KMS-11 (cell line): ENCODE measurements at regions not wholly inside any gene's neighbourhood (a gene's known extent, or its start where the extent isn't known, plus 50 kb on each side); places are given as distances from the start of the nearest gene placed in this dataset.

Source experiments
- H2AFZ ChIP-seq: fragments of 200-600 bp; sonication (generic); 2 replicates; pipeline ENCODE4 v1.6.1; 2016; ENCODE audit warnings: antibody characterized with exemption, mixed run types, low read depth
- H3K27ac ChIP-seq: fragments of 200-600 bp; sonication (generic); 2 replicates; pipeline ENCODE4 v1.6.1; 2016; ENCODE audit warnings: mild to moderate bottlenecking, mixed run types
- H3K27me3 ChIP-seq: fragments of 200-600 bp; sonication (generic); 2 replicates; pipeline ENCODE4 v1.6.1; 2017; ENCODE audit warnings: mild to moderate bottlenecking, low read depth, mixed run types, moderate library complexity; ENCODE audit not compliant: insufficient read depth
- H3K36me3 ChIP-seq: fragments of 200-600 bp; sonication (generic); 2 replicates; pipeline ENCODE4 v1.6.1; 2017; ENCODE audit warnings: mild to moderate bottlenecking, mixed run types; ENCODE audit not compliant: insufficient read depth
- H3K4me1 ChIP-seq: fragments of 200-600 bp; sonication (generic); 2 replicates; pipeline ENCODE4 v1.6.1; 2016; ENCODE audit warnings: mild to moderate bottlenecking, low read depth, mixed run types; ENCODE audit not compliant: poor library complexity, severe bottlenecking
- H3K4me2 ChIP-seq: fragments of 200-600 bp; sonication (generic); 2 replicates; pipeline ENCODE4 v1.7.0; 2016; ENCODE audit warnings: mild to moderate bottlenecking, mixed run types
- H3K4me3 ChIP-seq: fragments of 200-600 bp; sonication (generic); IDR thresholded peaks from 2 replicates; pipeline ENCODE4 v1.6.1; 2017; ENCODE audit warnings: low read depth, low read length, mixed read lengths; ENCODE audit not compliant: insufficient read depth
- H3K79me2 ChIP-seq: fragments of 200-600 bp; sonication (generic); 2 replicates; pipeline ENCODE4 v1.6.1; 2016; ENCODE audit warnings: low read depth, mixed run types; ENCODE audit not compliant: insufficient read depth
- H3K9ac ChIP-seq: fragments of 200-600 bp; sonication (generic); 2 replicates; pipeline ENCODE4 v1.6.1; 2016; ENCODE audit warnings: mild to moderate bottlenecking, mixed run types
- H4K20me1 ChIP-seq: fragments of 200-600 bp; sonication (generic); 2 replicates; pipeline ENCODE4 v1.6.1; 2016; ENCODE audit warnings: mild to moderate bottlenecking, mixed run types; ENCODE audit not compliant: insufficient read depth
- CTCF ChIP-seq: fragments of 200-600 bp; sonication (generic); conservative IDR thresholded peaks from 2 replicates; pipeline ENCODE4 v1.6.1; 2017; ENCODE audit warnings: low read depth, mild to moderate bottlenecking, antibody characterized with exemption, low read length, moderate library complexity, mixed read lengths

GRCh38 chr13:91020461-91021034 is 326.9 kb upstream of the MIR17HG start:
- no peaks in the 10 kb centered on the region for H3K36me3 ChIP-seq
- no peak overlapping the region for H3K4me2 ChIP-seq
- no peak for TF ChIP-seq CTCF
- no peaks in the 10 kb centered on the region for H4K20me1 ChIP-seq
- no peak overlapping the region for H2AFZ ChIP-seq
- H3K79me2 ChIP-seq = no peaks in the 10 kb centered on the region
- H3K27me3 ChIP-seq = no peaks in the 10 kb centered on the region
- no peak overlapping the region for H3K27ac ChIP-seq
- no peak overlapping the region for H3K9ac ChIP-seq
- H3K4me1 ChIP-seq = no peaks in the 10 kb centered on the region
- H3K4me3 ChIP-seq = no peak overlapping the region

- Histone ChIP-seq H4K20me1 (no peaks in the 10 kb centered on the region), H3K27ac (no peak overlapping the region), H3K4me2 (no peak overlapping the region), H3K9ac (no peak overlapping the region), H3K4me3 (no peak overlapping the region), H3K79me2 (no peaks in the 10 kb centered on the region), H2AFZ (no peak overlapping the region), H3K4me1 (no peaks in the 10 kb centered on the region), H3K36me3 (no peaks in the 10 kb centered on the region), H3K27me3 (no peaks in the 10 kb centered on the region)
- no peak for TF ChIP-seq CTCF
Observed at GRCh38 chr13:91024157-91024792, 323.2 kb upstream of the MIR17HG start.

GRCh38 chr13:91025442-91025841 is 322.0 kb upstream of the MIR17HG start:
- H4K20me1 ChIP-seq = no peaks in the 10 kb centered on the region
- no peak overlapping the region for H3K9ac ChIP-seq
- no peaks in the 10 kb centered on the region for H3K4me1 ChIP-seq
- no peaks in the 10 kb centered on the region for H3K79me2 ChIP-seq
- no peak overlapping the region for H2AFZ ChIP-seq
- no peaks in the 10 kb centered on the region for H3K27me3 ChIP-seq
- H3K36me3 ChIP-seq = no peaks in the 10 kb centered on the region
- no peak overlapping the region for H3K4me3 ChIP-seq
- TF ChIP-seq CTCF = no peak
- no peak overlapping the region for H3K4me2 ChIP-seq
- no peak overlapping the region for H3K27ac ChIP-seq

GRCh38 chr13:91031508-91031907 is 316.0 kb upstream of the MIR17HG start:
- TF ChIP-seq CTCF = no peak
- no peaks in the 10 kb centered on the region for H3K79me2 ChIP-seq
- no peak overlapping the region for H3K27ac ChIP-seq
- H2AFZ ChIP-seq = no peak overlapping the region
- H3K36me3 ChIP-seq = no peaks in the 10 kb centered on the region
- no peak overlapping the region for H3K4me3 ChIP-seq
- no peak overlapping the region for H3K4me2 ChIP-seq
- H3K9ac ChIP-seq = no peak overlapping the region
- H3K4me1 ChIP-seq = no peaks in the 10 kb centered on the region
- no peaks in the 10 kb centered on the region for H4K20me1 ChIP-seq
- no peaks in the 10 kb centered on the region for H3K27me3 ChIP-seq
